ENCODE measurements at regions not wholly inside any gene's neighbourhood (a gene's known extent, or its start where the extent isn't known, plus 50 kb on each side); places are given as distances from the start of the nearest gene placed in this dataset.

- Mint-ChIP-seq H3K4me1 (no peaks in the 10 kb centered on the region), H3K27ac (no peak overlapping the region), H3K4me3 (no peak overlapping the region), H3K27me3 (ENCODE audit: low read depth) (no peaks in the 10 kb centered on the region), H3K9me3 (no peaks in the 10 kb centered on the region; a peak in 1 of 5 replicates), H3K36me3 (ENCODE audit: insufficient read depth in 1 of 3, low read depth in 3 of 3) (no peaks in the 10 kb centered on the region; a peak in 1 of 7 replicates)
- Histone ChIP-seq H3K4me2 (ENCODE audit: insufficient read depth, insufficient read length, low read length) (no peak overlapping the region), H2AK5ac (ENCODE audit: insufficient read length, low read length) (no peak overlapping the region), H3K4me1 (ENCODE audit: insufficient read depth, low read length) (no peaks in the 10 kb centered on the region), H2BK5ac (ENCODE audit: insufficient read length, low read length) (no peak overlapping the region), H3K4ac (ENCODE audit: low read depth, low read length) (no peak overlapping the region), H4K20me1 (ENCODE audit: control insufficient read depth, insufficient read depth, insufficient read length) (no peaks in the 10 kb centered on the region), H2BK12ac (ENCODE audit: insufficient read length, low read depth, low read length) (no peak overlapping the region), H3K9me3 (ENCODE audit: control insufficient read depth, low read depth, low read length) (no peaks in the 10 kb centered on the region), H2BK120ac (ENCODE audit: low read depth, low read length, poor library complexity, severe bottlenecking) (no peak overlapping the region), H4K91ac (ENCODE audit: insufficient read length, low read depth, low read length) (no peak overlapping the region), H3T11ph (ENCODE audit: low read length) (no peak overlapping the region), H3K27ac (ENCODE audit: insufficient read length, low read depth, low read length) (no peak overlapping the region), H3K79me1 (ENCODE audit: insufficient read depth, low read depth, low read length, poor library complexity, severe bottlenecking) (no peaks in the 10 kb centered on the region), H3K23ac (ENCODE audit: insufficient read length, low read depth, low read length) (no peak overlapping the region), H4K5ac (ENCODE audit: insufficient read length, low read depth, low read length) (no peak overlapping the region), H3K14ac (ENCODE audit: insufficient read depth, low read length) (no peak overlapping the region), H2BK15ac (ENCODE audit: low read depth, low read length) (no peak overlapping the region), H3K9ac (ENCODE audit: extremely low read depth, insufficient read length, low read length) (no peak overlapping the region), H3K23me2 (ENCODE audit: insufficient read length, low read depth, low read length, poor library complexity, severe bottlenecking) (no peaks in the 10 kb centered on the region), H2BK20ac (ENCODE audit: low read depth, low read length, poor library complexity, severe bottlenecking) (no peak overlapping the region), H2AFZ (ENCODE audit: low read length) (no peak overlapping the region), H4K8ac (replicated peaks; ENCODE audit: insufficient read length, low read depth, low read length) (no peak overlapping the region), H3K18ac (ENCODE audit: insufficient read length, low read depth, low read length) (no peak overlapping the region), H3K56ac (ENCODE audit: insufficient read length, low read depth, low read length) (no peak overlapping the region), H3K79me2 (ENCODE audit: insufficient read depth, low read length) (no peaks in the 10 kb centered on the region), H3K27me3 (ENCODE audit: insufficient read depth, low read length) (no peaks in the 10 kb centered on the region)
- DNase-seq, result no peak
- TF ChIP-seq, protein P1, sequence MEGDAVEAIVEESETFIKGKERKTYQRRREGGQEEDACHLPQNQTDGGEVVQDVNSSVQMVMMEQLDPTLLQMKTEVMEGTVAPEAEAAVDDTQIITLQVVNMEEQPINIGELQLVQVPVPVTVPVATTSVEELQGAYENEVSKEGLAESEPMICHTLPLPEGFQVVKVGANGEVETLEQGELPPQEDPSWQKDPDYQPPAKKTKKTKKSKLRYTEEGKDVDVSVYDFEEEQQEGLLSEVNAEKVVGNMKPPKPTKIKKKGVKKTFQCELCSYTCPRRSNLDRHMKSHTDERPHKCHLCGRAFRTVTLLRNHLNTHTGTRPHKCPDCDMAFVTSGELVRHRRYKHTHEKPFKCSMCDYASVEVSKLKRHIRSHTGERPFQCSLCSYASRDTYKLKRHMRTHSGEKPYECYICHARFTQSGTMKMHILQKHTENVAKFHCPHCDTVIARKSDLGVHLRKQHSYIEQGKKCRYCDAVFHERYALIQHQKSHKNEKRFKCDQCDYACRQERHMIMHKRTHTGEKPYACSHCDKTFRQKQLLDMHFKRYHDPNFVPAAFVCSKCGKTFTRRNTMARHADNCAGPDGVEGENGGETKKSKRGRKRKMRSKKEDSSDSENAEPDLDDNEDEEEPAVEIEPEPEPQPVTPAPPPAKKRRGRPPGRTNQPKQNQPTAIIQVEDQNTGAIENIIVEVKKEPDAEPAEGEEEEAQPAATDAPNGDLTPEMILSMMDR (conservative IDR thresholded peaks at IDR 0.05), result no peak
- WGBS (ENCODE audit: extremely low coverage, insufficient read length, low lambda C conversion rate), result no CpG with 5 or more reads among the region's 2 CpGs
Observed at GRCh38 chr2:180291060-180291459, 284.0 kb upstream of the CWC22 start.

Measured in H9 (cell line).